NCI-H510A treated with DMSO at 0.1 percent for 48 hours (cell line): ENCODE measurements at regions not wholly inside any gene's neighbourhood (a gene's known extent, or its start where the extent isn't known, plus 50 kb on each side); places are given as distances from the start of the nearest gene placed in this dataset.
"Not testable (repeated sequence)": the region's sequence is repeated elsewhere in the genome, so short reads cannot be mapped to it uniquely, and the experiment has no call there.

Experiments
- DNase-seq: peaks from one replicate; lab custom pipeline; 2025; lab: John Stamatoyannopoulos, UW

- no peak for DNase-seq
These were observed 88.3 kb upstream of the KCNQ5 start for GRCh38 chr6:72533606-72534005.

GRCh38 chr6:72534236-72534635 lies 87.6 kb upstream of the KCNQ5 start:
- no peak for DNase-seq

DNA sequence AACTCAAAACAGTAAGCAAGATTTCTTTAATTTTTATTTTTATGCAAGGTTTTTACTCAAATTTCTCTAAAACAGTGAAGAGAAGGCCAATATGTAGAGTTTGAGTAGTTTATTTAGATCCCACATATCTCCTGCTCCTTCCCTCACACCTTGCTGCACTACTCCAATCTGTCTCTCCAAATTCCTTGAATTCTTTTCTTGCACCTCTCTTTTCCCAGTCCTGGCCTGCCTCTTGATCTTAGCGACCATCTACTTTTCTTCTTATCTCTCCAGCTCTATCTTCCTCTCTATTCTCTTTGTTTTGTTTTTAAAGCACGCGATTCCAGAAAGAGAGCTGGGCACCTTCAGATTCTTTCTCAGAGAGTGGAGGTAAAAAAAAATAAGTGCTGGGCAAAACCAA lies 86.7 kb upstream of the KCNQ5 start:
- no peak for DNase-seq

GRCh38 chr6:72547020-72547419 lies 74.8 kb upstream of the KCNQ5 start:
- no peak for DNase-seq

DNA sequence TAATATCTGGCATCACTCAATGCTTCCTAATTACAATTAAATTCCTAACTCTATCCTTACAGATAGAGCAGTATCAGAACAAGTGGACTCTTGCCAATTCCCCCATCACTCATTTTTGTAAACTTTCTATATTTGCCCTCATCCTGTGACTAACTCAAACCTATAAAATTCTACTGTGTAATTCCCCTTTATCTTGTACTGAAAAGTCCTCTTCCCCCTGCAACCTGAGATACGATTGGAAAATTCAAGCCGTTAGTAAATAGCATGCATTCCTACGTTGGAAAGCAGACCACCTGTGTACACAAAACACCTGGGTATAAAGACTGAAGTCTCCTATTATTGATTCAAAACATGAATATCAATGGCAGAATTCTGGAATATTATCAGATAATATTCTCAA lies 70.4 kb upstream of the KCNQ5 start:
- DNase-seq, result no peak

DNA sequence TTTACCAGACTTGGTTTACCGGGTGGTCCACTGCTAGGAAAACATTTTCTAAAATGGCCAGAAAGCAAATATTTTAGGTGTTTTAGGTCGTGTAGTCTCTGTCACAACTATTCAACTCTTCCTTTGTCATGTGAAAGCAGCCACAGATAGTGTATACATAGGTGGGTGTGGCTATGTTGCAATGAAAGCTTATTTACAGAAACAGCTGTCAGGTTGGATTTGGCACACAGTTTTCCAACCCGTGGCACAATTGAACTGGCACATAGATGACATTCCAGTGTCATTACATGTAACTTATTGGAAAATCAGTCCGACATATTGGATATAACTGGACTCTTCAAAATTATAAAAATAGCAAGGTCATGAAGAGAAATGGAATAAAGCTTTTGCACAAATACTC lies 68.9 kb upstream of the KCNQ5 start:
- peak; percentile 19 for DNase-seq

- DNase-seq, result peak; percentile 79
These were observed 68.0 kb upstream of the KCNQ5 start for GRCh38 chr6:72553531-72554511.

GRCh38 chr6:72554761-72555221 lies 67.1 kb upstream of the KCNQ5 start:
- DNase-seq, result no peak

DNA sequence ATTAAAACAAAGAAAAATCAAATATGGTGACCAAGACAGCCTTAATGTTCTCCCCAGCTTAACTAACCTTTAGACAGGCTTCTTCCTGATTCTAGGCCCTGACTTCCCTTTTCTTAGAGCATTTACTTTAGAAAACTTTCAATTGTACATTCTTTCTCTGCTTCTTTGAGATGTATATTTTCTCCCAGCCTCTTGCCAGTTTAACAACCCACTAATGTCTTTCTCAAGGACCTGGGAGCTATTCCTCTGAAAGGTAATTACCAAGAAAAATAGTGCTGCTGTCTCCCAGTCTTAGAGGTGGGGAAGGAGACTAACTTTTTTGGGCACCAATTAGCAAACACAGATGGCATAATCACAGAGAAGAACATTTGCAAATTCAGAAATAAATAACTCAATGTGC lies 62.8 kb upstream of the KCNQ5 start:
- DNase-seq, result no peak

GRCh38 chr6:72559555-72559954 lies 62.3 kb upstream of the KCNQ5 start:
- DNase-seq, result no peak

DNA sequence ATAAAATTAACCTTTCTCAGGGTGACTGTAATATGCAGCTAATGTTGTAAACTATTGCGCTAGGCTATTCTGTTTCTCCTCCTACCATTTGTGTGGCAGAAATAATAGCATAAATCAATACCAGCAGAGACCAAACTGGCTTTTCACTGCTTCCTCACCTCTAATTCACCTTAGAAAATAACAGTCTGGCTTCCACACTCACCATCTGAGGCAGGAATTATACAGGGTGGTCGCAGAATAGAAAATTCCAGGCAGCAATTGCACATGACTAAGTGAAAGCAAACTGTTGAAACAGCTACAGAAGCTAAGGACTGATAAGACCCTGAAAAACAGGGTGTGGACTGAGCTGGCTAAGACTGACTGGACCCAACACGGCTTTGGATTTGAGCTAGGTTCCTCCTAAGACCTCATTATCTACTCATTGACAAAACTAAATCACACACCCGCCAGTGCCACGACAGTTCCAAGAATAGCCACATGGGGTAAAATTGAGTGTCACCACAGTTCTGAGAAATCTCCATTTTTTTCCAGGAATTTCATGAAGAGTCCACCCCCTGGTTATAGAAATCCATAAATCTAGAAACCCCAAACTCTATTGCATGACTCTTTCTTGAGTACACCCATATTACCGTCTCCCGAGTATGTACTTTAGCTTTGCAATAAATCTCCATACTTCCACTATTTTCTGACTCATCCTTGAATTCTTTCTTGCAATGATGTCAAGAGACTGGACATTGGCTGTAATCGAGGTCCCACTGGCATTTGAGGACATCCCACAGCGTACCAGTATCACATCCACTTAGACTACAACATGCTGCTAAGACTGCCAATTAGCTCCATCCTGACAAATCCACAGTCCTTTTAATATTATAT lies 60.9 kb upstream of the KCNQ5 start:
- no peak for DNase-seq

DNA sequence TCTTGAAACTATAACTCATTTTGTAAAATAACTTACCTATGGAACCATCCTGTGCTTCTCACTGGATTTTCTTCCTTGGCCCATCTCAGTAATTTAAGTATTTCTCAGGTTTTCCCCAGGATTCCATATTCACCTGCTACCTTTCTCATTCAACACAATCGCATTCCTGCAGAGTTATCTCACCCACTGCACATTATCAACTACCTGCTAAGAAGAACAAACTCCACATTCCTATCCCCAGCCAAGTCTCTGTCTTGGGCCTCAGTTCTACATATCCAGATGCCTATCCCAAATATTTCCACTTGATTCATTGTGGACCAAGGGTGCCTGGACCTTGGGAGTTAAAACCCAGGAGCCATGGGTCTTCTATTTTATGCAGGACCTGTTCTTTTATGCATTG lies 60.2 kb upstream of the KCNQ5 start:
- DNase-seq, result no peak

- DNase-seq, result no peak
These were observed 57.6 kb upstream of the KCNQ5 start for GRCh38 chr6:72564231-72564630.

DNA sequence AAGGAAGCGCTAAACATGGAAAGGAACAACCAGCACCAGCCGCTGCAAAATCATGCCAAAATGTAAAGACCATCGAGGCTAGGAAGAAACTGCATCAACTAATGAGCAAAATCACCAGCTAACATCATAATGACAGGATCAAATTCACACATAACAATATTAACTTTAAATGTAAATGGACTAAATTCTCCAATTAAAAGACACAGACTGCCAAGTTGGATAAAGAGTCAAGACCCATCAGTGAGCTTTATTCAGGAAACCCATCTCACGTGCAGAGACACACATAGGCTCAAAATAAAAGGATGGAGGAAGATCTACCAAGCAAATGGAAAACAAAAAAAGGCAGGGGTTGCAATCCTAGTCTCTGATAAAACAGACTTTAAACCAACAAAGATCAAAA lies 49.9 kb upstream of the KCNQ5 start:
- DNase-seq, result not testable (repeated sequence)
